ENCODE measurements at regions not wholly inside any gene's neighbourhood (a gene's known extent, or its start where the extent isn't known, plus 50 kb on each side); places are given as distances from the start of the nearest gene placed in this dataset.

GRCh38 chr6:51024126-51024525, 205.5 kb downstream of the TFAP2B start:
- no peak overlapping the region for H3K4me2 ChIP-seq (ENCODE audit: low read length)
- H3K79me2 ChIP-seq: no peaks in the 10 kb centered on the region
- no peak overlapping the region for H2AFZ ChIP-seq
- no peak for TF ChIP-seq CTCF (IDR thresholded peaks at IDR 0.05)
- H3K4me3 ChIP-seq (ENCODE audit: low read depth, low read length): no peak overlapping the region
- H3K27ac ChIP-seq: no peak overlapping the region
- no peaks in the 10 kb centered on the region for H3K36me3 ChIP-seq (ENCODE audit: control insufficient read depth, insufficient read depth, low read length)
- no peaks in the 10 kb centered on the region for H3K27me3 ChIP-seq (ENCODE audit: control insufficient read depth, insufficient read depth, low read length)
- no peaks in the 10 kb centered on the region for H3K4me1 ChIP-seq
- no peak overlapping the region for H3K9ac ChIP-seq
- H3K9me3 ChIP-seq (ENCODE audit: control insufficient read depth, low read length): no peaks in the 10 kb centered on the region

- no peaks in the 10 kb centered on the region for H3K36me3 ChIP-seq (ENCODE audit: control insufficient read depth, insufficient read depth, low read length)
- no peak for TF ChIP-seq CTCF (IDR thresholded peaks at IDR 0.05)
- H3K79me2 ChIP-seq: no peaks in the 10 kb centered on the region
- no peak overlapping the region for H2AFZ ChIP-seq
- H3K9me3 ChIP-seq (ENCODE audit: control insufficient read depth, low read length): no peaks in the 10 kb centered on the region
- no peak overlapping the region for H3K9ac ChIP-seq
- H3K27me3 ChIP-seq (ENCODE audit: control insufficient read depth, insufficient read depth, low read length): no peaks in the 10 kb centered on the region
- no peaks in the 10 kb centered on the region for H3K4me1 ChIP-seq
- H3K4me3 ChIP-seq (ENCODE audit: low read depth, low read length): no peak overlapping the region
- H3K27ac ChIP-seq: no peak overlapping the region
- no peak overlapping the region for H3K4me2 ChIP-seq (ENCODE audit: low read length)
These were observed 206.6 kb downstream of the TFAP2B start for GRCh38 chr6:51025082-51025777.

- no peak overlapping the region for H3K4me3 ChIP-seq (ENCODE audit: low read depth, low read length)
- H3K4me1 ChIP-seq: no peaks in the 10 kb centered on the region
- no peak for TF ChIP-seq CTCF (IDR thresholded peaks at IDR 0.05)
- no peak overlapping the region for H3K4me2 ChIP-seq (ENCODE audit: low read length)
- H3K79me2 ChIP-seq: no peaks in the 10 kb centered on the region
- no peaks in the 10 kb centered on the region for H3K9me3 ChIP-seq (ENCODE audit: control insufficient read depth, low read length)
- H2AFZ ChIP-seq: no peak overlapping the region
- H3K9ac ChIP-seq: no peak overlapping the region
- H3K27ac ChIP-seq: no peak overlapping the region
- H3K27me3 ChIP-seq (ENCODE audit: control insufficient read depth, insufficient read depth, low read length): no peaks in the 10 kb centered on the region
- H3K36me3 ChIP-seq (ENCODE audit: control insufficient read depth, insufficient read depth, low read length): no peaks in the 10 kb centered on the region
These were observed 208.8 kb downstream of the TFAP2B start for GRCh38 chr6:51027283-51028065.

- Histone ChIP-seq H3K79me2 (no peaks in the 10 kb centered on the region), H3K4me2 (ENCODE audit: low read length) (no peak overlapping the region), H2AFZ (no peak overlapping the region)
These were observed 209.6 kb downstream of the TFAP2B start for GRCh38 chr6:51028276-51028675.

More at GRCh38 chr6:51028276-51028675, 209.6 kb downstream of the TFAP2B start:
- Histone ChIP-seq H3K27ac (no peak overlapping the region), H3K9me3 (ENCODE audit: control insufficient read depth, low read length) (no peaks in the 10 kb centered on the region), H3K4me3 (ENCODE audit: low read depth, low read length) (no peak overlapping the region), H3K4me1 (no peaks in the 10 kb centered on the region), H3K27me3 (ENCODE audit: control insufficient read depth, insufficient read depth, low read length) (no peaks in the 10 kb centered on the region), H3K36me3 (ENCODE audit: control insufficient read depth, insufficient read depth, low read length) (no peaks in the 10 kb centered on the region), H3K9ac (no peak overlapping the region)
- TF ChIP-seq CTCF (IDR thresholded peaks at IDR 0.05): no peak

Measured in parathyroid adenoma (tissue), 2 donors.